ENCODE measurements at regions not wholly inside any gene's neighbourhood (a gene's known extent, or its start where the extent isn't known, plus 50 kb on each side); places are given as distances from the start of the nearest gene placed in this dataset.

- intact Hi-C loops (cut with DNase I), result no loop called here
- DNase-seq (ENCODE audit: low spot score), result peak; percentile 49
Observed at GRCh38 chr2:46816151-46816845, 99.3 kb downstream of the MCFD2 start.

GRCh38 chr2:46815121-46815802 is 100.3 kb downstream of the MCFD2 start:
- DNase-seq (ENCODE audit: low spot score), result peak; percentile 19
- intact Hi-C loops (cut with DNase I), result no loop called here

GRCh38 chr2:46814160-46814961 is 101.2 kb downstream of the MCFD2 start:
- intact Hi-C loops (cut with DNase I), result no loop called here
- DNase-seq (ENCODE audit: low spot score), result peak; percentile 92

GRCh38 chr2:46813680-46814079 is 101.9 kb downstream of the MCFD2 start:
- intact Hi-C loops (cut with DNase I), result loop anchor here (2.0 kb wide), 1 partner anchor 61 kb away; no protein-coding TSS in a partner anchor
- no peak for DNase-seq (ENCODE audit: low spot score)

- intact Hi-C loops (cut with DNase I), result loop anchor here (2.0 kb wide), 1 partner anchor 62 kb away; no protein-coding TSS in a partner anchor
- peak; percentile 80 for DNase-seq (ENCODE audit: low spot score)
Observed at GRCh38 chr2:46813020-46813415, 102.6 kb downstream of the MCFD2 start.

Data from cardiac septum (tissue), 1 donor.